Keratinocyte (primary cell): ENCODE measurements at regions not wholly inside any gene's neighbourhood (a gene's known extent, or its start where the extent isn't known, plus 50 kb on each side); places are given as distances from the start of the nearest gene placed in this dataset.

Experiments
- DNase-seq: peaks from one replicate; pipeline ENCODE4 v3.0.0-alpha.2; 2011; ENCODE audit warnings: low read depth, missing footprints, low spot score
- FAIRE-seq: peaks from 2 replicates; lab custom pipeline; 2011; peaks lifted over from hg19 to GRCh38; lab: Jason Lieb, UNC
- H2AFZ ChIP-seq: 2 replicates; pipeline ENCODE4 v1.6.0; 2012; ENCODE audit warnings: low read length, control low read depth, inconsistent platforms; ENCODE audit not compliant: control insufficient read depth
- H3K27ac ChIP-seq: 2 replicates; pipeline ENCODE4 v1.5.1; 2011; ENCODE audit warnings: low read length; ENCODE audit not compliant: control insufficient read depth, insufficient read depth
- H3K27me3 ChIP-seq: 3 replicates; pipeline ENCODE4 v1.6.0; 2011; ENCODE audit warnings: low read length; ENCODE audit not compliant: control insufficient read depth, insufficient read depth; ENCODE audit errors: extremely low read depth
- H3K36me3 ChIP-seq, 2 experiments: 2 replicates in 1 of 2; 3 replicates in 1 of 2; pipeline ENCODE4 v1.5.1; 2011; ENCODE audit warnings: low read length in 2 of 2, mild to moderate bottlenecking in 1 of 2; ENCODE audit not compliant: control insufficient read depth in 2 of 2, insufficient read depth in 2 of 2; ENCODE audit errors: extremely low read depth in 1 of 2
- H3K4me1 ChIP-seq: 3 replicates; pipeline ENCODE4 v1.5.1; 2011; ENCODE audit warnings: low read length; ENCODE audit not compliant: control insufficient read depth, insufficient read depth; ENCODE audit errors: extremely low read depth
- H3K4me2 ChIP-seq: 3 replicates; pipeline ENCODE4 v1.6.0; 2011; ENCODE audit warnings: low read depth, low read length; ENCODE audit not compliant: control insufficient read depth, insufficient read depth; ENCODE audit errors: extremely low read depth
- H3K4me3 ChIP-seq, 3 experiments: fragments of 200-600 bp in 1 of 3; sonication (generic) in 1 of 3; 2 replicates in 2 of 3; 3 replicates in 1 of 3; pipeline ENCODE4 v1.5.1; 2011 to 2016; ENCODE audit warnings: low read length in 3 of 3, mild to moderate bottlenecking in 3 of 3, control low read depth in 2 of 3, inconsistent platforms in 1 of 3, low read depth in 1 of 3, mixed read lengths in 1 of 3, mixed run types in 1 of 3, moderate library complexity in 1 of 3; ENCODE audit not compliant: control insufficient read depth in 2 of 3, insufficient read depth in 2 of 3; ENCODE audit errors: extremely low read depth in 1 of 3
- H3K79me2 ChIP-seq: 2 replicates; pipeline ENCODE4 v1.6.0; 2012; ENCODE audit warnings: low read length; ENCODE audit not compliant: control insufficient read depth, insufficient read depth
- H3K9ac ChIP-seq: 3 replicates; pipeline ENCODE4 v1.6.0; 2011; ENCODE audit warnings: low read length; ENCODE audit not compliant: control insufficient read depth, insufficient read depth; ENCODE audit errors: extremely low read depth
- H3K9me1 ChIP-seq: 3 replicates; pipeline ENCODE4 v1.6.0; 2011; ENCODE audit warnings: low read length; ENCODE audit not compliant: control insufficient read depth, insufficient read depth; ENCODE audit errors: extremely low read depth
- H3K9me3 ChIP-seq: 2 replicates; pipeline ENCODE4 v1.5.1; 2012; ENCODE audit warnings: low read depth, low read length; ENCODE audit not compliant: control insufficient read depth
- H4K20me1 ChIP-seq: 3 replicates; pipeline ENCODE4 v1.6.0; 2011; ENCODE audit warnings: low read length; ENCODE audit not compliant: control insufficient read depth, insufficient read depth; ENCODE audit errors: extremely low read depth
- CTCF ChIP-seq, 3 experiments: IDR thresholded peaks in 1 of 3; conservative IDR thresholded peaks in 1 of 3; optimal IDR thresholded peaks in 1 of 3; 2 replicates in 2 of 3; 3 replicates in 1 of 3; pipeline versions ENCODE3 to v1.5.1; 2011; ENCODE audit warnings: low read length in 3 of 3, mild to moderate bottlenecking in 3 of 3, moderate library complexity in 2 of 3, control low read depth in 1 of 3, inconsistent platforms in 1 of 3; ENCODE audit not compliant: insufficient read depth in 2 of 3; ENCODE audit errors: extremely low read depth in 1 of 3
- EZH2 ChIP-seq: IDR thresholded peaks from one replicate; pipeline ENCODE4 v1.6.1; 2012; ENCODE audit warnings: inconsistent platforms, mild to moderate bottlenecking, low read length, moderate library complexity
- dilution Hi-C: fragments of 300-500 bp; cut with MboI; formaldehyde crosslinking; loops from one replicate; pipeline ENCODE4 v1.7.0; 2020; ENCODE audit warnings: low sequenced_read_pairs; ENCODE audit not compliant: extremely low pct_ligation_motif_present

GRCh38 chr2:133774654-133775015, 206.4 kb upstream of the NCKAP5 start:
- Histone ChIP-seq H3K36me3 (no peaks in the 10 kb centered on the region), H3K27ac (no peak overlapping the region), H4K20me1 (no peaks in the 10 kb centered on the region), H3K4me1 (no peaks in the 10 kb centered on the region), H2AFZ (no peak overlapping the region), H3K4me2 (no peak overlapping the region), H3K9me3 (no peaks in the 10 kb centered on the region), H3K9me1 (no peaks in the 10 kb centered on the region), H3K79me2 (no peaks in the 10 kb centered on the region), H3K9ac (no peak overlapping the region), H3K27me3 (no peaks in the 10 kb centered on the region), H3K4me3 (no peak overlapping the region)
- TF ChIP-seq CTCF (optimal IDR thresholded peaks at IDR 0.05 in 1 of 3, IDR thresholded peaks at IDR 0.05 in 1 of 3, conservative IDR thresholded peaks at IDR 0.05 in 1 of 3; ENCODE audit: extremely low read depth in 1 of 3, insufficient read depth in 2 of 3, low read length in 3 of 3), result no peak
- TF ChIP-seq EZH2, result no peak
- DNase-seq, result no peak
- dilution Hi-C loops, result no loop called here
- no peak for FAIRE-seq

- Histone ChIP-seq H3K27me3 (no peaks in the 10 kb centered on the region), H3K4me1 (no peaks in the 10 kb centered on the region), H3K9me3 (no peaks in the 10 kb centered on the region), H3K4me3 (no peak overlapping the region), H4K20me1 (no peaks in the 10 kb centered on the region), H3K79me2 (no peaks in the 10 kb centered on the region), H2AFZ (no peak overlapping the region), H3K9ac (no peak overlapping the region), H3K36me3 (no peaks in the 10 kb centered on the region), H3K4me2 (no peak overlapping the region), H3K27ac (no peak overlapping the region), H3K9me1 (no peaks in the 10 kb centered on the region)
- DNase-seq (no peak), FAIRE-seq (no peak)
- dilution Hi-C loops, result no loop called here
- no peak for TF ChIP-seq EZH2
- no peak for TF ChIP-seq CTCF (optimal IDR thresholded peaks at IDR 0.05 in 1 of 3, IDR thresholded peaks at IDR 0.05 in 1 of 3, conservative IDR thresholded peaks at IDR 0.05 in 1 of 3; ENCODE audit: extremely low read depth in 1 of 3, insufficient read depth in 2 of 3, low read length in 3 of 3)
Observed at GRCh38 chr2:133776936-133777573, 208.8 kb upstream of the NCKAP5 start.
